ENCODE measurements at regions not wholly inside any gene's neighbourhood (a gene's known extent, or its start where the extent isn't known, plus 50 kb on each side); places are given as distances from the start of the nearest gene placed in this dataset.

- Histone ChIP-seq H3K4me2 (no peak overlapping the region), H3K27ac (no peak overlapping the region), H3K9me3 (ENCODE audit: low read depth) (no peaks in the 10 kb centered on the region), H3K4me3 (no peak overlapping the region), H3K36me3 (replicated peaks; ENCODE audit: insufficient read depth, low read depth) (no peaks in the 10 kb centered on the region), H3K79me2 (no peaks in the 10 kb centered on the region), H3K4me1 (ENCODE audit: insufficient read depth) (no peaks in the 10 kb centered on the region), H4K20me1 (ENCODE audit: insufficient read depth, poor library complexity, severe bottlenecking) (no peaks in the 10 kb centered on the region), H2AFZ (no peak overlapping the region), H3K9me2 (replicated peaks; ENCODE audit: insufficient read depth) (no peaks in the 10 kb centered on the region), H3K27me3 (no peaks in the 10 kb centered on the region)
- TF ChIP-seq EZH2phosphoT487 (IDR thresholded peaks at IDR 0.05; ENCODE audit: low read depth, severe bottlenecking, unreplicated experiment) = no peak
- TF ChIP-seq, protein P1, sequence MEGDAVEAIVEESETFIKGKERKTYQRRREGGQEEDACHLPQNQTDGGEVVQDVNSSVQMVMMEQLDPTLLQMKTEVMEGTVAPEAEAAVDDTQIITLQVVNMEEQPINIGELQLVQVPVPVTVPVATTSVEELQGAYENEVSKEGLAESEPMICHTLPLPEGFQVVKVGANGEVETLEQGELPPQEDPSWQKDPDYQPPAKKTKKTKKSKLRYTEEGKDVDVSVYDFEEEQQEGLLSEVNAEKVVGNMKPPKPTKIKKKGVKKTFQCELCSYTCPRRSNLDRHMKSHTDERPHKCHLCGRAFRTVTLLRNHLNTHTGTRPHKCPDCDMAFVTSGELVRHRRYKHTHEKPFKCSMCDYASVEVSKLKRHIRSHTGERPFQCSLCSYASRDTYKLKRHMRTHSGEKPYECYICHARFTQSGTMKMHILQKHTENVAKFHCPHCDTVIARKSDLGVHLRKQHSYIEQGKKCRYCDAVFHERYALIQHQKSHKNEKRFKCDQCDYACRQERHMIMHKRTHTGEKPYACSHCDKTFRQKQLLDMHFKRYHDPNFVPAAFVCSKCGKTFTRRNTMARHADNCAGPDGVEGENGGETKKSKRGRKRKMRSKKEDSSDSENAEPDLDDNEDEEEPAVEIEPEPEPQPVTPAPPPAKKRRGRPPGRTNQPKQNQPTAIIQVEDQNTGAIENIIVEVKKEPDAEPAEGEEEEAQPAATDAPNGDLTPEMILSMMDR (IDR thresholded peaks at IDR 0.05; ENCODE audit: poor library complexity) = no peak
- TF ChIP-seq EZH2 (IDR thresholded peaks at IDR 0.05; ENCODE audit: borderline replicate concordance) = no peak
- WGBS (ENCODE audit: low lambda C conversion rate, missing lambda C conversion rate) = 90% methylated on average over 2 of the region's 2 CpGs
- no peak for DNase-seq (ENCODE audit: low spot score)
These were observed 91.8 kb upstream of the USP15 start for GRCh38 chr12:62168411-62168810.

GRCh38 chr12:62170241-62170640 lies 90.0 kb upstream of the USP15 start:
- Histone ChIP-seq H3K4me2 (no peak overlapping the region), H3K79me2 (no peaks in the 10 kb centered on the region), H3K36me3 (replicated peaks; ENCODE audit: insufficient read depth, low read depth) (no peaks in the 10 kb centered on the region), H3K4me3 (no peak overlapping the region), H3K9me2 (replicated peaks; ENCODE audit: insufficient read depth) (no peaks in the 10 kb centered on the region), H2AFZ (no peak overlapping the region), H3K27ac (no peak overlapping the region), H3K27me3 (no peaks in the 10 kb centered on the region), H4K20me1 (ENCODE audit: insufficient read depth, poor library complexity, severe bottlenecking) (no peaks in the 10 kb centered on the region), H3K4me1 (ENCODE audit: insufficient read depth) (no peaks in the 10 kb centered on the region), H3K9me3 (ENCODE audit: low read depth) (no peaks in the 10 kb centered on the region)
- TF ChIP-seq, protein P1 (IDR thresholded peaks at IDR 0.05; ENCODE audit: poor library complexity) = no peak
- TF ChIP-seq EZH2 (IDR thresholded peaks at IDR 0.05; ENCODE audit: borderline replicate concordance) = no peak
- 88% methylated on average over 1 of the region's 1 CpG for WGBS (ENCODE audit: low lambda C conversion rate, missing lambda C conversion rate)
- DNase-seq (ENCODE audit: low spot score) = no peak

DNA sequence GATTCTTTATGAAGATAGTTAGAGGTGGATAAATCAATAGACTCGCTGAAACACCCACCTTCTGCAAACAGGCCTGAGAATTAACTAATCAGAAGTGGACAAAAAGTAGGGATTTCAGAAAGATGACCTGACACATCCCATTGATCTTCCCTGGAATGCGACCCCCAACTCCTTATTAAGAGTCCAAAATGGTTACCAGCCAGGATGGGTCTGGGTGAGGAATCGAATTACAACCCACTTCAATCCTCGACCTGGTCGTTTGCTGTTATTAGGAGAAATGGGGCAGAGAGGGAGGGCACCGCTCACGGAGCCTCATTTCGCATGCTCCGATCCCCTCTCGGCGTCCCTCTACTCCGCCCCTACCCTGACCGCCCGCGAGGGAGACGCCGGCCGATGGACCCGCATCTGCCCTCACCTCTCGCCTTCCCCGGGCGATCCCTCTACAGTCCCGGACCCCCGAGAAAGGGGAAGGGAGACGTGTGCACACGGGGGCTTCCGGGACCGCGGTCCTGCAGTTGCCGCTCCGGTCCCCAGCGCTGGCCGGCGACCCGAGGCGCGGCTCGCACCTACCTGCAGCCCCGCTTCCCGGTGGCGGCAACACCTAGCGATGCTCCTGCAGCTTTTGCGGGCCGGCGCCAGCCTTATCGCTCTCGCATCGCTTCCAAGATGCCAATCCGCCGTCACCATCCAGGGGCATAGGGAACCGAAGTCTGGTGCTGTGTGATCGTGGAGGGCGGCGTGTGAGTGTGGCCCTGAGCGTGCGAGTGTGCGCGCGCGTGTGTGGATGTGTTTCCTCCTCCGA lies 69.3 kb upstream of the USP15 start:
- H3K9me2 ChIP-seq (replicated peaks; ENCODE audit: insufficient read depth) = no peaks in the 10 kb centered on the region
- H3K4me1 ChIP-seq (ENCODE audit: insufficient read depth) = peaks cover 12% of the 10 kb centered on the region
- TF ChIP-seq, protein P1 (IDR thresholded peaks at IDR 0.05; ENCODE audit: poor library complexity) = no peak
- peak; percentile 91 for TF ChIP-seq EZH2 (IDR thresholded peaks at IDR 0.05; ENCODE audit: borderline replicate concordance)
- no peak for TF ChIP-seq EZH2phosphoT487 (IDR thresholded peaks at IDR 0.05; ENCODE audit: low read depth, severe bottlenecking, unreplicated experiment)
- H3K27ac ChIP-seq = no peak overlapping the region
- no peaks in the 10 kb centered on the region for H3K9me3 ChIP-seq (ENCODE audit: low read depth)
- peak overlapping the region; percentile 85 for H3K4me2 ChIP-seq
- peak; percentile 11 for DNase-seq (ENCODE audit: low spot score)
- peak overlapping the region; percentile 38 for H3K4me3 ChIP-seq
- H3K36me3 ChIP-seq (replicated peaks; ENCODE audit: insufficient read depth, low read depth) = no peaks in the 10 kb centered on the region
- no peaks in the 10 kb centered on the region for H4K20me1 ChIP-seq (ENCODE audit: insufficient read depth, poor library complexity, severe bottlenecking)
- H3K27me3 ChIP-seq = peaks cover 64% of the 10 kb centered on the region
- no peaks in the 10 kb centered on the region for H3K79me2 ChIP-seq
- H2AFZ ChIP-seq = peak overlapping the region; percentile 37
- 2% methylated on average over 61 of the region's 61 CpGs for WGBS (ENCODE audit: low lambda C conversion rate, missing lambda C conversion rate)

Data from hepatocyte (in vitro differentiated cells).